ENCODE measurements at regions not wholly inside any gene's neighbourhood (a gene's known extent, or its start where the extent isn't known, plus 50 kb on each side); places are given as distances from the start of the nearest gene placed in this dataset.

- TF ChIP-seq SRSF9 (IDR thresholded peaks at IDR 0.05; ENCODE audit: borderline replicate concordance, insufficient read depth, low read depth, low read length, poor library complexity, severe bottlenecking) (no peak), CTCF (CRISPR knock-in tag; IDR thresholded peaks at IDR 0.05) (no peak), RBFOX2 (IDR thresholded peaks at IDR 0.05; ENCODE audit: low read depth, low read length) (no peak), SMAD9 (CRISPR knock-in tag; IDR thresholded peaks at IDR 0.05) (no peak), PHF21A (CRISPR knock-in tag; IDR thresholded peaks at IDR 0.05) (no peak), SMYD3 (CRISPR knock-in tag; IDR thresholded peaks at IDR 0.05) (no peak), MAFK (conservative IDR thresholded peaks at IDR 0.05 in 1 of 2, IDR thresholded peaks at IDR 0.05 in 1 of 2; ENCODE audit: low read length in 2 of 2) (no peak)
- TF ChIP-seq, protein P1, sequence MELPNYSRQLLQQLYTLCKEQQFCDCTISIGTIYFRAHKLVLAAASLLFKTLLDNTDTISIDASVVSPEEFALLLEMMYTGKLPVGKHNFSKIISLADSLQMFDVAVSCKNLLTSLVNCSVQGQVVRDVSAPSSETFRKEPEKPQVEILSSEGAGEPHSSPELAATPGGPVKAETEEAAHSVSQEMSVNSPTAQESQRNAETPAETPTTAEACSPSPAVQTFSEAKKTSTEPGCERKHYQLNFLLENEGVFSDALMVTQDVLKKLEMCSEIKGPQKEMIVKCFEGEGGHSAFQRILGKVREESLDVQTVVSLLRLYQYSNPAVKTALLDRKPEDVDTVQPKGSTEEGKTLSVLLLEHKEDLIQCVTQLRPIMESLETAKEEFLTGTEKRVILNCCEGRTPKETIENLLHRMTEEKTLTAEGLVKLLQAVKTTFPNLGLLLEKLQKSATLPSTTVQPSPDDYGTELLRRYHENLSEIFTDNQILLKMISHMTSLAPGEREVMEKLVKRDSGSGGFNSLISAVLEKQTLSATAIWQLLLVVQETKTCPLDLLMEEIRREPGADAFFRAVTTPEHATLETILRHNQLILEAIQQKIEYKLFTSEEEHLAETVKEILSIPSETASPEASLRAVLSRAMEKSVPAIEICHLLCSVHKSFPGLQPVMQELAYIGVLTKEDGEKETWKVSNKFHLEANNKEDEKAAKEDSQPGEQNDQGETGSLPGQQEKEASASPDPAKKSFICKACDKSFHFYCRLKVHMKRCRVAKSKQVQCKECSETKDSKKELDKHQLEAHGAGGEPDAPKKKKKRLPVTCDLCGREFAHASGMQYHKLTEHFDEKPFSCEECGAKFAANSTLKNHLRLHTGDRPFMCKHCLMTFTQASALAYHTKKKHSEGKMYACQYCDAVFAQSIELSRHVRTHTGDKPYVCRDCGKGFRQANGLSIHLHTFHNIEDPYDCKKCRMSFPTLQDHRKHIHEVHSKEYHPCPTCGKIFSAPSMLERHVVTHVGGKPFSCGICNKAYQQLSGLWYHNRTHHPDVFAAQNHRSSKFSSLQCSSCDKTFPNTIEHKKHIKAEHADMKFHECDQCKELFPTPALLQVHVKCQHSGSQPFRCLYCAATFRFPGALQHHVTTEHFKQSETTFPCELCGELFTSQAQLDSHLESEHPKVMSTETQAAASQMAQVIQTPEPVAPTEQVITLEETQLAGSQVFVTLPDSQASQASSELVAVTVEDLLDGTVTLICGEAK (IDR thresholded peaks at IDR 0.05), result no peak
- TF ChIP-seq, protein P1 (CRISPR knock-in tag; IDR thresholded peaks at IDR 0.05), result no peak
Measured at GRCh38 chr11:21865541-21865940, 327.3 kb upstream of the ANO5 start.
